Neutrophil (primary cell): ENCODE measurements at regions not wholly inside any gene's neighbourhood (a gene's known extent, or its start where the extent isn't known, plus 50 kb on each side); places are given as distances from the start of the nearest gene placed in this dataset.

ENCODE experiments used
- H3K27ac ChIP-seq: fragments of 200-600 bp; sonication (generic); 2 replicates; pipeline ENCODE4 v1.5.1; 2016; ENCODE audit warnings: mild to moderate bottlenecking, moderate library complexity
- H3K27me3 ChIP-seq: fragments of 200-600 bp; sonication (generic); 2 replicates; pipeline ENCODE4 v1.6.0; 2016; ENCODE audit warnings: mild to moderate bottlenecking
- H3K36me3 ChIP-seq: fragments of 200-600 bp; sonication (generic); 2 replicates; pipeline ENCODE4 v1.5.1; 2017
- H3K4me1 ChIP-seq, 2 experiments: fragments of 200-600 bp in 1 of 2; sonication (generic) in 1 of 2; 1 replicate in 1 of 2; 2 replicates in 1 of 2; pipeline versions ENCODE4 v1.5.1 to v1.6.1; 2013 to 2016; ENCODE audit warnings: low read depth in 1 of 2, low read length in 1 of 2, mild to moderate bottlenecking in 1 of 2, moderate library complexity in 1 of 2; ENCODE audit not compliant: control insufficient read depth in 1 of 2, insufficient read depth in 1 of 2
- H3K4me3 ChIP-seq, 2 experiments: fragments of 200-600 bp in 1 of 2; sonication (generic) in 1 of 2; 1 replicate in 1 of 2; 2 replicates in 1 of 2; pipeline ENCODE4 v1.5.1; 2013 to 2016; ENCODE audit warnings: low read depth in 1 of 2, low read length in 1 of 2, mild to moderate bottlenecking in 1 of 2, moderate library complexity in 1 of 2
- H3K9me3 ChIP-seq: fragments of 200-600 bp; sonication (generic); 2 replicates; pipeline ENCODE4 v1.5.1; 2016
- TF ChIP-seq, protein P1 (sequence below): fragments of 200-600 bp; sonication (generic); IDR thresholded peaks from 2 replicates; pipeline ENCODE4 v1.5.1; 2016; ENCODE audit warnings: antibody characterized with exemption

DNA sequence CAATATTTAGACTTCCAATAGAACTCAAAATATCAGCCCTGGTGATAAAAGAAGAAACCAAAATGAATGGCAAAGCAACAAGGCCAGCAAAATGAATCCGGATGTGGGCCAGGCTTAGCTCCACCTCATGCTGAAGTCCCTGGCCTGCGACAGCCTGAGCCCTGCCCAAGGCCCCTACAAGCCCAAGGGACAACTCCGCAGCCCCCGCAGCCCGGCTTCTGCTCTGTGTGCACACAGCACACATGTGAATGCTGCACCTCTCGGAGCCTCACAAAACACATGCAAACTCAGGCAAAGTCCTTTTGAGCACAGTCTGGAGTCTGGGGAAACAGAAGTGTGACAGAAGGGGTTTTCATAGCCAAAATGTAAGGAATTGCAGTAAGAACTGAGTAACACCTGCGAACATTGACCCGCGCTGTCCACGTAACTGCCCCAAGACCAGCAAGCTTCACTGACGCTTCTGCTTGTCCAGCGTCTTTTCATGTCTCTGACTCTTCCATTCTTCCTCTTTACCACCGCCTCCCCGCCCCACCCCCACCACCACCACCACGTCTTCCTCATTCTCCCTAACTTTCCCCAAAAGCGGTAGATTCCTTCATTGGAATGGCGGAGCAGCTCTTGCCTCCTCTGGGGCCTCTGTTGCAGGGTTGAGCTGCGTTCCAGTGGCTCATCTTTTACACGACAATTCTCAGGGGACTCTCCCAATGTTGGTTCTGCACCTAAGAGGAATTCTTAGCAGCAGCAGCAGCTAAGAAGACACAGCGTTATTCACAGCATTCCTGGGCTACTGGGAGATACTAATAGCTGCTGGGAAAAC is 136.4 kb upstream of the COPS8 start:
- TF ChIP-seq, protein P1, sequence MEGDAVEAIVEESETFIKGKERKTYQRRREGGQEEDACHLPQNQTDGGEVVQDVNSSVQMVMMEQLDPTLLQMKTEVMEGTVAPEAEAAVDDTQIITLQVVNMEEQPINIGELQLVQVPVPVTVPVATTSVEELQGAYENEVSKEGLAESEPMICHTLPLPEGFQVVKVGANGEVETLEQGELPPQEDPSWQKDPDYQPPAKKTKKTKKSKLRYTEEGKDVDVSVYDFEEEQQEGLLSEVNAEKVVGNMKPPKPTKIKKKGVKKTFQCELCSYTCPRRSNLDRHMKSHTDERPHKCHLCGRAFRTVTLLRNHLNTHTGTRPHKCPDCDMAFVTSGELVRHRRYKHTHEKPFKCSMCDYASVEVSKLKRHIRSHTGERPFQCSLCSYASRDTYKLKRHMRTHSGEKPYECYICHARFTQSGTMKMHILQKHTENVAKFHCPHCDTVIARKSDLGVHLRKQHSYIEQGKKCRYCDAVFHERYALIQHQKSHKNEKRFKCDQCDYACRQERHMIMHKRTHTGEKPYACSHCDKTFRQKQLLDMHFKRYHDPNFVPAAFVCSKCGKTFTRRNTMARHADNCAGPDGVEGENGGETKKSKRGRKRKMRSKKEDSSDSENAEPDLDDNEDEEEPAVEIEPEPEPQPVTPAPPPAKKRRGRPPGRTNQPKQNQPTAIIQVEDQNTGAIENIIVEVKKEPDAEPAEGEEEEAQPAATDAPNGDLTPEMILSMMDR, result no peak

DNA sequence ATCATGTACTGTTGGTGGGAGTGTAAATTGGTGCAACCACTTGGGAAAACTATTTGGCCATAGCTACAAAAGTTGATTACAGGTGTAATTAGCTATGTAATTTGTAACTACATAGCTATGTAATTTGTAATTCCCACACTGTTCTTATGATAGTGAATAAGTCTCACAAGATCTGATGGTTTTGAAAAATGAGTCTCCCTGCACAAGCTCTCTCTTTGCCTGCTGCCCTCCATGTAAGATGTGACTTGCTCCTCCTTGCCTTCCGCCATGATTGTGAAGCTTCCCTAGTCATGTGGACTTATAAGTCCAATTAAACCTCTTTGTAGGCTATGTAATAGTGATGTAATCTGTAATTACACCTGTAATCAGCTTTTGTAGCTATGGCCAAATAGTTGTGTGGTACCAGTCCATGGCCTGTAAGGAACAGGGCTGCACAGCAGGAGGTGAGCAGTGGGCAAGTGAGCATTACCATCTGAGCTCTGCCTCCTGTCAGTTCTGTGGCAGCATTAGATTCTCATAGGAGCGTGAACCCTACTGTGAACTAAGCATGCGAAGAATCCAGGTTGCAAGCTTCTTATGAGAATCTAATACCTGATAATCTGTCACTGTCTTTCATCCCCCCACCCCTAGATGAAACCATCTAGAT is 133.7 kb upstream of the COPS8 start:
- H3K4me3 ChIP-seq, result no peak overlapping the region
- no peaks in the 10 kb centered on the region for H3K27me3 ChIP-seq
- H3K27ac ChIP-seq, result no peak overlapping the region
- TF ChIP-seq, protein P1, result no peak
- no peaks in the 10 kb centered on the region for H3K36me3 ChIP-seq
- H3K4me1 ChIP-seq, result peaks cover 7 to 10% of the 10 kb centered on the region in 2 experiments
- H3K9me3 ChIP-seq, result no peaks in the 10 kb centered on the region

More for the DNA sequence above, 136.4 kb upstream of the COPS8 start:
- Histone ChIP-seq H3K27me3 (no peaks in the 10 kb centered on the region), H3K4me3 (no peak overlapping the region), H3K9me3 (no peaks in the 10 kb centered on the region), H3K27ac (no peak overlapping the region), H3K4me1 (peaks cover 7 to 10% of the 10 kb centered on the region in 2 experiments), H3K36me3 (no peaks in the 10 kb centered on the region)

DNA sequence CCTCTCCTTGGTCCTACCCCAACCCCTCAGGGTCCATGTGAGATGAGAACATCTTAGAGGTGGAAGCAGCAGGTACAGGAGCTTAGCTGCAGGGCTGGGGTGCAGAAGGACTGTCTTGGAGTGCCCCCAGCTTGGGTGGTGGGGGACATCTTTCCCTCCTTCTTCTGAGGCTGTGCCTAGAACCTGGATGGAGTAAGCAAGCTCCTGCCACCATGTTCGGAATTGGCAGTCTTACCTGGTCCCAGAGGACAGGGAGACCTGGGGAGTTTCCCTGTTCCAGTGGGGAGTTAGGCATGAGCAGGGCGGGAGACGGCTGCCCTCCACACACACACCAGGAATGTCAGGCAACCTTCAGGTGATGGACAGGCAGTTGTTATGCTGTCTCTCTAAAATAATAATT is 131.0 kb upstream of the COPS8 start:
- H3K9me3 ChIP-seq, result no peaks in the 10 kb centered on the region
- peaks cover under 1 to 2% of the 10 kb centered on the region in 2 experiments for H3K4me1 ChIP-seq
- no peak overlapping the region for H3K27ac ChIP-seq
- H3K27me3 ChIP-seq, result no peaks in the 10 kb centered on the region
- TF ChIP-seq, protein P1, result no peak
- no peak overlapping the region for H3K4me3 ChIP-seq
- no peaks in the 10 kb centered on the region for H3K36me3 ChIP-seq

DNA sequence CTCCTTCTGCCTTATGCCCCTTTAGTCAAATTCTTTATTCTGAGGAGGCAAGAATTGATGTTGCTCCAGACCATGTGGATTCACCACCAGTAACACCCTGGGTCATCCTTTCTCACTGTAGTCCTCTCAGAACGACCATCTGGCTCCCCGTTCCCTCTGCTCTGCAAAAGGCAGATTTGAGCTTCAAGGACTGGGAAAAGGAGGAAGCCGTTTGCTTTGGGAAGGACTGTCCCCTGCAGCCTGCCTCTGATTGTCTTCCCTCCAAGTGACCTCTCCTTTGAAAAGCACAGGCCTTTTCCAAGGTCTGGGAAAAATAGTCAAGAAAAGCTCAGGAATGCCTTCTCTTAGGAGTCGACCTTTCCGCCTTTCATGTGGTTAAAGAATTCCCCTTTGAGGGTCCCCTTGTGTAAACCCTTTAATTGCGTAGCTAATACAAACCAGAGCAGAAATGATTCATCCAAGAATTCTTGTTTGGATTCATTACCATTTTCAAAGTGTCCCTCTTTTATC is 130.1 kb upstream of the COPS8 start:
- no peaks in the 10 kb centered on the region for H3K36me3 ChIP-seq
- no peaks in the 10 kb centered on the region for H3K9me3 ChIP-seq
- H3K4me1 ChIP-seq, result no peaks in the 10 kb centered on the region
- no peak overlapping the region for H3K27ac ChIP-seq
- no peak overlapping the region for H3K4me3 ChIP-seq
- no peaks in the 10 kb centered on the region for H3K27me3 ChIP-seq
- TF ChIP-seq, protein P1, result no peak

- Histone ChIP-seq H3K4me1 (no peaks in the 10 kb centered on the region), H3K4me3 (no peak overlapping the region), H3K36me3 (no peaks in the 10 kb centered on the region), H3K27ac (no peak overlapping the region), H3K27me3 (no peaks in the 10 kb centered on the region), H3K9me3 (no peaks in the 10 kb centered on the region)
- TF ChIP-seq, protein P1, result no peak
These were observed 129.6 kb upstream of the COPS8 start for GRCh38 chr2:236956031-236956618.
